Lung (tissue), 11 donors: ENCODE measurements at regions not wholly inside any gene's neighbourhood (a gene's known extent, or its start where the extent isn't known, plus 50 kb on each side); places are given as distances from the start of the nearest gene placed in this dataset.
"Not testable (repeated sequence)": the region's sequence is repeated elsewhere in the genome, so short reads cannot be mapped to it uniquely, and the experiment has no call there.

ENCODE experiments used
- ATAC-seq: fragments of 200-7000 bp; cut with Tn5 transposase; one replicate; pipeline ENCODE4 v1.9.1; 2020; ENCODE audit warnings: moderate number of reproducible peaks; ENCODE audit not compliant: insufficient read depth, low FRiP score
- DNase-seq, 3 donors: peaks; one replicate each; pipeline ENCODE4 v3.0.0-alpha.2; 2013 to 2017
- H3K27ac ChIP-seq, 2 donors: one replicate each; pipeline ENCODE4 v1.5.1; 2013; ENCODE audit warnings: mild to moderate bottlenecking in 2 of 2, moderate library complexity in 2 of 2, control low read depth in 1 of 2, inconsistent platforms in 1 of 2, low read depth in 1 of 2, low read length in 1 of 2
- H3K27me3 ChIP-seq, 3 donors: one replicate each; pipeline ENCODE4 v1.5.1; 2013; ENCODE audit warnings: low read length in 2 of 3; ENCODE audit not compliant: control insufficient read depth in 3 of 3, insufficient read depth in 3 of 3
- H3K36me3 ChIP-seq, 4 donors: one replicate each; pipeline ENCODE4 v1.5.1; 2013; ENCODE audit warnings: low read length in 4 of 4, mild to moderate bottlenecking in 1 of 4, moderate library complexity in 1 of 4; ENCODE audit not compliant: control insufficient read depth in 4 of 4, insufficient read depth in 4 of 4
- H3K4me1 ChIP-seq, 5 donors: one replicate each; pipeline ENCODE4 v1.5.1; 2013; ENCODE audit warnings: low read length in 5 of 5, mild to moderate bottlenecking in 2 of 5, moderate library complexity in 1 of 5; ENCODE audit not compliant: control insufficient read depth in 5 of 5, insufficient read depth in 5 of 5
- H3K4me3 ChIP-seq: one replicate; pipeline ENCODE4 v1.5.1; 2013; ENCODE audit warnings: mild to moderate bottlenecking, control low read depth, moderate library complexity
- H3K9ac ChIP-seq, 2 donors: one replicate each; pipeline ENCODE4 v1.5.1; 2013; ENCODE audit warnings: low read length in 2 of 2, control low read depth in 1 of 2; ENCODE audit not compliant: insufficient read depth in 1 of 2
- H3K9me3 ChIP-seq, 4 donors: one replicate each; pipeline ENCODE4 v1.5.1; 2013; ENCODE audit warnings: low read length in 3 of 4, mild to moderate bottlenecking in 1 of 4, moderate library complexity in 1 of 4; ENCODE audit not compliant: control insufficient read depth in 4 of 4, insufficient read depth in 3 of 4
- CTCF ChIP-seq: IDR thresholded peaks from 2 replicates; pipeline ENCODE4 v1.5.1; 2012; ENCODE audit warnings: mild to moderate bottlenecking; ENCODE audit errors: control extremely low read depth, extremely low read depth
- WGBS, 2 donors: extraction: QIAGEN DNeasy Blood & Tissue Kit; methylation state at CpG; one replicate each; pipeline ENCODE4 v1.1.7; 2013; 5-methylcytosine and 5-hydroxymethylcytosine counted together
- donor health status: control.
- donor health status: control.
- donor health status: Bipolar disorder and iron deficiency.
- donor health status: healthy.
- donor health status: DM: yes; HTN: yes; CAD: no.

DNA sequence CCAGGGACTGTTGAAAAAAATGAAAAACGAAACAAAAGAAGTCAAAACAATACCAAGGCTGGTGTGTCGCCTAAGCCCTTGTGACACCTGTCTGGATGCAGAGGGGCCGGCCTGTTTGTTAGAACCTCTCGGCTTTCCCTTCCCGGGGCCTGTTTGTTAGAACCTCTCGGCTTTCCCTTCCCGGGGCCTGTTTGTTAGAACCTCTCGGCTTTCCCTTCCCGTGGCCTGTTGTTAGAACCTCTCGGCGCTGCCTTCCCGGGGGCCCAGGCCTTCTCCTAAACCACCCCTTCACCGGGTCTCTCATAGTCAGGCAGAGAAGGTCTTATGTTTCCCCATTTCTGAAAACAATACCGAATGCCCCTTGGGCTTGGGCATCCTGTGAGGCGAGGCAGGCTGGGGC, 180.0 kb downstream of the BANP start:
- peaks cover 0 to 3% (median 0%) of the 10 kb centered on the region in 5 donors for H3K4me1 ChIP-seq
- no peak for TF ChIP-seq CTCF
- no peak overlapping the region for H3K9ac ChIP-seq
- H3K36me3 ChIP-seq: no peaks in the 10 kb centered on the region
- DNase-seq (no peak), ATAC-seq (no peak)
- no peak overlapping the region for H3K27ac ChIP-seq
- no peak overlapping the region for H3K4me3 ChIP-seq
- H3K27me3 ChIP-seq: no peaks in the 10 kb centered on the region
- WGBS, 2 donors: 82 to 83% methylated on average over 15 of the region's 15 CpGs
- H3K9me3 ChIP-seq: peaks cover 0 to 2% (median 0%) of the 10 kb centered on the region in 4 donors

GRCh38 chr16:88131966-88132365, 180.7 kb downstream of the BANP start:
- 93 to 94% methylated on average over 25 to 26 of the region's 26 CpGs for WGBS, 2 donors
- Histone ChIP-seq H3K9me3 (peaks cover 0 to 2% (median 0%) of the 10 kb centered on the region in 4 donors), H3K9ac (no peak overlapping the region), H3K27me3 (peaks cover 0 to 2% (median 0%) of the 10 kb centered on the region in 3 donors), H3K36me3 (no peaks in the 10 kb centered on the region), H3K4me1 (peaks cover 0 to 3% (median 0%) of the 10 kb centered on the region in 5 donors), H3K4me3 (no peak overlapping the region), H3K27ac (no peak overlapping the region)
- no peak for TF ChIP-seq CTCF
- DNase-seq (no peak), ATAC-seq (no peak)

DNA sequence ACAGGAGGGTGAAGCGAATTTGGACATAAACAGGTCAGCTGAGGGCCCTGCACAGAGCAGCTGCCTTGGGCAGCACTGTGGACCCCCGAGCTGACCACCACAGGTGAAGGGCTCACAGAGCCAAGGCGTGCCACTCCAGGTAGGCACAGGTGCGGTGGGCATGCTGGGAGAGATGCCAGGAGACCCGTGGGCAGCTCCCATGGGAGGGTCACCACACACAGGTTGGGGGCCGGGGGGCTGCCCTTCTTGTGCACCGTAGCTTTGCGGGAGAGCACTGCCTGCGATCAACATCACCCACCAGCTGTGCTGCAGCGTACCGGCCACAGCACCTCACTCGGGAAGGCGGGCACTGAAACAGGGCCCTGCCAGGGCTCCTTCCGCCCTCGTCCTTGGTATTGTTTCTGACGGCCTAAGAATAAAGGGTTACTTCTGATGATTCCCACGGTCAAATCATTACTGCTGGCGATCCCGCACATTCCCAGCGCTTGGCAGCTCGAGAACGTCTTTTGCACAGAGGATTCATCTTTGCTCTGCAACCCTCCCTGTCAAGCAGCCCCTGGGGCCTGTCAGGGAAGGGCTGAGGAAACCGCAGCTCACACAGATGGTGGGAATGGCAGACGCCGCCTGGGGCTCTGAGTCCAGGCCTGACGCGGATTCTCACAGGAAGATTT, 181.7 kb downstream of the BANP start:
- Histone ChIP-seq H3K36me3 (no peaks in the 10 kb centered on the region), H3K4me3 (no peak overlapping the region), H3K9ac (no peak overlapping the region), H3K27ac (no peak overlapping the region), H3K27me3 (peaks cover 0 to 2% (median 0%) of the 10 kb centered on the region in 3 donors), H3K9me3 (peaks cover 0 to 2% (median 0%) of the 10 kb centered on the region in 4 donors), H3K4me1 (peaks cover 0 to 3% (median 0%) of the 10 kb centered on the region in 5 donors)
- TF ChIP-seq CTCF: no peak
- DNase-seq: no peak
- 83 to 88% methylated on average over 27 of the region's 27 CpGs for WGBS, 2 donors
- ATAC-seq: no peak

DNA sequence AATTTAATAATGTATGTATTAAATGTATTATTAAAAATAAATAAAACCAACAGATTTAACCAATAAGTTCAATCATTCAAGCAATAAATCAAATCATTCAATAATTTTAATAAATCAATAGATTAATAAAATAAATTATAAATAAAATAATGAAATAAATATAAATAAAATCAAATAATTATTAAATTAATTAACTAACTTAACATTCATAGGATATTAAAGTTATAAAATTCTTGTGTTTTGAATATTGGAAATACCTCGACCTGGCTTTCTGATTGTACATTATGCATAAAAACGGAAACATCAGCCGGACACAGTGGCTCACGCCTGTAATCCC, 182.2 kb downstream of the BANP start:
- WGBS, 2 donors: 93 to 98% methylated on average over 4 of the region's 4 CpGs
- Histone ChIP-seq H3K9ac (no peak overlapping the region), H3K9me3 (peaks cover 0 to 2% (median 0%) of the 10 kb centered on the region in 4 donors), H3K4me3 (no peak overlapping the region), H3K36me3 (no peaks in the 10 kb centered on the region), H3K27ac (no peak overlapping the region), H3K27me3 (peaks cover 0 to 2% (median 0%) of the 10 kb centered on the region in 3 donors), H3K4me1 (peaks cover 0 to 3% (median 0%) of the 10 kb centered on the region in 5 donors)
- no peak for TF ChIP-seq CTCF
- ATAC-seq: no peak
- DNase-seq: no peak

- H3K9me3 ChIP-seq, H3K4me3 ChIP-seq, H3K9ac ChIP-seq, DNase-seq, H3K4me1 ChIP-seq, H3K27ac ChIP-seq, H3K27me3 ChIP-seq, H3K36me3 ChIP-seq, ATAC-seq: not testable (repeated sequence)
- WGBS, 2 donors: 68 to 70% methylated on average over 21 of the region's 21 CpGs
Observed at GRCh38 chr16:88134172-88134898, 183.1 kb downstream of the BANP start.
